Suprapubic skin (tissue), 4 donors: ENCODE measurements at regions not wholly inside any gene's neighbourhood (a gene's known extent, or its start where the extent isn't known, plus 50 kb on each side); places are given as distances from the start of the nearest gene placed in this dataset.

Experiments
- CTCF ChIP-seq, 2 donors: fragments of 200-600 bp in 1 of 2; fragments of 450-650 bp in 1 of 2; sonication (generic) in 1 of 2; IDR thresholded peaks; one replicate each; pipeline ENCODE4 v1.5.1; 2016 to 2019; ENCODE audit warnings: antibody characterized with exemption in 2 of 2, mild to moderate bottlenecking in 1 of 2, moderate library complexity in 1 of 2
- EP300 ChIP-seq: sonication (generic); formaldehyde crosslinking; IDR thresholded peaks from one replicate; pipeline ENCODE4 v1.6.1; 2017; ENCODE audit warnings: antibody characterized with exemption
- POLR2A ChIP-seq, 2 donors: fragments of 450-650 bp; IDR thresholded peaks; one replicate each; pipeline ENCODE4 v1.6.1; 2017; ENCODE audit warnings: antibody characterized with exemption in 2 of 2, mild to moderate bottlenecking in 2 of 2, moderate library complexity in 2 of 2
- POLR2AphosphoS5 ChIP-seq, 3 donors: sonication (generic); formaldehyde crosslinking; IDR thresholded peaks; one replicate each; pipeline ENCODE4 v1.6.1; 2017; ENCODE audit warnings: antibody characterized with exemption in 3 of 3

- TF ChIP-seq CTCF (IDR thresholded peaks at IDR 0.05) (no peak), POLR2A (IDR thresholded peaks at IDR 0.05) (no peak), POLR2AphosphoS5 (IDR thresholded peaks at IDR 0.05) (no peak), EP300 (no peak)
These were observed 146.8 kb upstream of the C14orf180 start for GRCh38 chr14:104432611-104433231.
